Endothelial cell of umbilical vein (primary cell): ENCODE measurements at regions not wholly inside any gene's neighbourhood (a gene's known extent, or its start where the extent isn't known, plus 50 kb on each side); places are given as distances from the start of the nearest gene placed in this dataset.

ENCODE experiments used
- BruUV-seq: library from RNA; stranded (reverse); fragments of 400-500 nt; replicated peaks from 2 replicates; lab custom pipeline; 2021; lab: Mats Ljungman, UMichigan
- CTCF ChIA-PET: fragments of 300-600, 350-600 bp; sonication (Branson Sonifier 250); formaldehyde crosslinking; loops from one replicate; lab custom pipeline; 2021; ENCODE audit warnings: antibody characterized with exemption, inconsistent platforms; lab: Charles Lee
- POLR2A ChIA-PET: fragments of 300-600, 350-600 bp; sonication (Branson Sonifier 250); formaldehyde crosslinking; loops from one replicate; lab custom pipeline; 2021; ENCODE audit warnings: antibody characterized with exemption, inconsistent platforms; lab: Charles Lee
- DNase-seq: peaks from one replicate; pipeline ENCODE4 v3.0.0-alpha.2; 2011; ENCODE audit warnings: low read depth, low spot score
- FAIRE-seq: peaks from 2 replicates; lab custom pipeline; 2011; peaks lifted over from hg19 to GRCh38; lab: Jason Lieb, UNC
- H2AFZ ChIP-seq: 2 replicates; pipeline ENCODE4 v1.6.0; 2012; ENCODE audit warnings: low read depth, low read length, control low read depth, inconsistent platforms
- H3K27ac ChIP-seq: 2 replicates; pipeline ENCODE4 v1.5.1; 2011; ENCODE audit warnings: low read depth, mild to moderate bottlenecking, control low read depth, low read length, moderate library complexity; ENCODE audit not compliant: insufficient read depth
- H3K27me3 ChIP-seq, 2 experiments: 2 replicates each; pipeline versions ENCODE4 v1.6.0 to v1.6.1; 2011; ENCODE audit warnings: low read length in 2 of 2, mixed read lengths in 1 of 2; ENCODE audit not compliant: control insufficient read depth in 2 of 2, insufficient read depth in 2 of 2
- H3K36me3 ChIP-seq, 2 experiments: 2 replicates in 1 of 2; 3 replicates in 1 of 2; pipeline ENCODE4 v1.5.1; 2011; ENCODE audit warnings: low read length in 2 of 2, mild to moderate bottlenecking in 1 of 2, moderate library complexity in 1 of 2; ENCODE audit not compliant: control insufficient read depth in 2 of 2, insufficient read depth in 2 of 2; ENCODE audit errors: extremely low read depth in 1 of 2
- H3K4me1 ChIP-seq: 3 replicates; pipeline ENCODE4 v1.5.1; 2011; ENCODE audit warnings: mild to moderate bottlenecking, low read length; ENCODE audit not compliant: control insufficient read depth, insufficient read depth; ENCODE audit errors: extremely low read depth
- H3K4me2 ChIP-seq: 2 replicates; pipeline ENCODE4 v1.6.1; 2011; ENCODE audit warnings: low read length, control low read depth, mixed read lengths; ENCODE audit not compliant: insufficient read depth
- H3K4me3 ChIP-seq, 3 experiments: fragments of 200-600 bp in 1 of 3; sonication (generic), shearing (Covaris generic) in 1 of 3; replicated peaks in 1 of 3; 2 replicates each; pipeline ENCODE4 v1.5.1; 2011 to 2016; ENCODE audit warnings: control low read depth in 3 of 3, low read length in 3 of 3, mild to moderate bottlenecking in 2 of 3, inconsistent platforms in 1 of 3, low read depth in 1 of 3, moderate library complexity in 1 of 3; ENCODE audit not compliant: insufficient read depth in 1 of 3
- H3K79me2 ChIP-seq: 2 replicates; pipeline ENCODE4 v1.6.0; 2012; ENCODE audit warnings: low read length, inconsistent platforms; ENCODE audit not compliant: control insufficient read depth, insufficient read depth
- H3K9ac ChIP-seq: replicated peaks from 2 replicates; pipeline ENCODE3; 2011; ENCODE audit warnings: low read length, control low read depth; ENCODE audit not compliant: insufficient read depth; ENCODE audit errors: extremely low read depth
- H3K9me1 ChIP-seq: replicated peaks from 3 replicates; pipeline ENCODE4 v1.6.0; 2011; ENCODE audit warnings: mild to moderate bottlenecking, low read length; ENCODE audit not compliant: control insufficient read depth, insufficient read depth; ENCODE audit errors: extremely low read depth
- H3K9me3 ChIP-seq: replicated peaks from 2 replicates; pipeline ENCODE4 v1.5.1; 2012; ENCODE audit warnings: low read length, inconsistent platforms; ENCODE audit not compliant: control insufficient read depth, insufficient read depth
- H4K20me1 ChIP-seq: replicated peaks from 2 replicates; pipeline ENCODE3; 2011; ENCODE audit warnings: mild to moderate bottlenecking, low read length; ENCODE audit not compliant: control insufficient read depth, insufficient read depth; ENCODE audit errors: extremely low read depth
- EZH2 ChIP-seq: IDR thresholded peaks from 2 replicates; pipeline ENCODE4 v1.6.1; 2012; ENCODE audit warnings: borderline replicate concordance, low read depth, mild to moderate bottlenecking, moderate library complexity, low read length, inconsistent platforms; ENCODE audit not compliant: severe bottlenecking
- GATA2 ChIP-seq: IDR thresholded peaks from 2 replicates; pipeline ENCODE4 v1.7.0; 2011; ENCODE audit warnings: low read depth, mild to moderate bottlenecking, moderate library complexity, mixed read lengths, low read length; ENCODE audit not compliant: insufficient read length, insufficient read depth
- JUN ChIP-seq: IDR thresholded peaks from 2 replicates; pipeline ENCODE4 v1.6.1; 2011; ENCODE audit warnings: borderline replicate concordance, low read depth; ENCODE audit not compliant: insufficient read length, insufficient read depth
- POLR2A ChIP-seq: IDR thresholded peaks from 2 replicates; pipeline ENCODE4 v1.6.1; 2012; ENCODE audit warnings: low read depth, mild to moderate bottlenecking, control low read depth, low read length
- POLR2AphosphoS5 ChIP-seq: IDR thresholded peaks from 2 replicates; pipeline ENCODE4 v1.6.1; 2012; ENCODE audit warnings: low read depth, mild to moderate bottlenecking, control low read depth, low read length, moderate library complexity; ENCODE audit not compliant: insufficient read depth
- dilution Hi-C: fragments of 300-500 bp; cut with MboI; formaldehyde crosslinking; loops from one replicate; pipeline ENCODE4 v1.15.0; 2019; ENCODE audit warnings: low sequenced_read_pairs; ENCODE audit not compliant: extremely low pct_ligation_motif_present
- intact Hi-C: fragments of 100-400 bp; cut with micrococcal nuclease; formaldehyde crosslinking; loops from one replicate; pipeline ENCODE4 v1.10.0; 2022
- TF ChIP-seq, protein P1 (sequence below), 2 donors: IDR thresholded peaks; 1 replicate in 1 of 2; 2 replicates in 1 of 2; pipeline ENCODE4 v1.5.1; 2011; ENCODE audit warnings: low read length in 2 of 2, mild to moderate bottlenecking in 2 of 2, moderate library complexity in 2 of 2, control low read depth in 1 of 2, inconsistent platforms in 1 of 2, low read depth in 1 of 2; ENCODE audit not compliant: insufficient read depth in 1 of 2; ENCODE audit errors: extremely low read depth in 1 of 2
- TF ChIP-seq, protein P2 (sequence below): IDR thresholded peaks from 2 replicates; pipeline ENCODE4 v1.6.1; 2011; ENCODE audit not compliant: insufficient read depth, insufficient read length

GRCh38 chr18:78856569-78857313 is 122.9 kb upstream of the SALL3 start:
- Histone ChIP-seq H3K27ac (no peak overlapping the region), H3K9me3 (peaks cover 15% of the 10 kb centered on the region), H3K4me1 (no peaks in the 10 kb centered on the region), H3K9me1 (no peaks in the 10 kb centered on the region), H3K4me2 (no peak overlapping the region), H3K79me2 (no peaks in the 10 kb centered on the region), H3K27me3 (no peaks in the 10 kb centered on the region), H3K4me3 (no peak overlapping the region), H2AFZ (no peak overlapping the region), H3K36me3 (no peaks in the 10 kb centered on the region), H4K20me1 (no peaks in the 10 kb centered on the region), H3K9ac (no peak overlapping the region)
- dilution Hi-C loops (no loop called here), intact Hi-C loops (no loop called here)
- CTCF ChIA-PET, result no interaction called here
- TF ChIP-seq POLR2A (no peak), POLR2AphosphoS5 (no peak), JUN (no peak), GATA2 (no peak), EZH2 (no peak)
- TF ChIP-seq, protein P1, sequence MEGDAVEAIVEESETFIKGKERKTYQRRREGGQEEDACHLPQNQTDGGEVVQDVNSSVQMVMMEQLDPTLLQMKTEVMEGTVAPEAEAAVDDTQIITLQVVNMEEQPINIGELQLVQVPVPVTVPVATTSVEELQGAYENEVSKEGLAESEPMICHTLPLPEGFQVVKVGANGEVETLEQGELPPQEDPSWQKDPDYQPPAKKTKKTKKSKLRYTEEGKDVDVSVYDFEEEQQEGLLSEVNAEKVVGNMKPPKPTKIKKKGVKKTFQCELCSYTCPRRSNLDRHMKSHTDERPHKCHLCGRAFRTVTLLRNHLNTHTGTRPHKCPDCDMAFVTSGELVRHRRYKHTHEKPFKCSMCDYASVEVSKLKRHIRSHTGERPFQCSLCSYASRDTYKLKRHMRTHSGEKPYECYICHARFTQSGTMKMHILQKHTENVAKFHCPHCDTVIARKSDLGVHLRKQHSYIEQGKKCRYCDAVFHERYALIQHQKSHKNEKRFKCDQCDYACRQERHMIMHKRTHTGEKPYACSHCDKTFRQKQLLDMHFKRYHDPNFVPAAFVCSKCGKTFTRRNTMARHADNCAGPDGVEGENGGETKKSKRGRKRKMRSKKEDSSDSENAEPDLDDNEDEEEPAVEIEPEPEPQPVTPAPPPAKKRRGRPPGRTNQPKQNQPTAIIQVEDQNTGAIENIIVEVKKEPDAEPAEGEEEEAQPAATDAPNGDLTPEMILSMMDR (IDR thresholded peaks at IDR 0.05; ENCODE audit: extremely low read depth in 1 of 2, insufficient read depth in 1 of 2, low read depth in 1 of 2, low read length in 2 of 2), result no peak
- TF ChIP-seq, protein P2, sequence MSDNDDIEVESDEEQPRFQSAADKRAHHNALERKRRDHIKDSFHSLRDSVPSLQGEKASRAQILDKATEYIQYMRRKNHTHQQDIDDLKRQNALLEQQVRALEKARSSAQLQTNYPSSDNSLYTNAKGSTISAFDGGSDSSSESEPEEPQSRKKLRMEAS, result no peak
- FAIRE-seq, result no peak
- no peak for DNase-seq
- BruUV-seq, result no TSS peak
- POLR2A ChIA-PET, result no interaction called here
